ENCODE measurements at regions not wholly inside any gene's neighbourhood (a gene's known extent, or its start where the extent isn't known, plus 50 kb on each side); places are given as distances from the start of the nearest gene placed in this dataset.

GRCh38 chr17:71764505-71764904 is 356.3 kb upstream of the SOX9 start:
- no peak for TF ChIP-seq NR2C2 (CRISPR knock-in tag; IDR thresholded peaks at IDR 0.05)
- TF ChIP-seq, protein P1, sequence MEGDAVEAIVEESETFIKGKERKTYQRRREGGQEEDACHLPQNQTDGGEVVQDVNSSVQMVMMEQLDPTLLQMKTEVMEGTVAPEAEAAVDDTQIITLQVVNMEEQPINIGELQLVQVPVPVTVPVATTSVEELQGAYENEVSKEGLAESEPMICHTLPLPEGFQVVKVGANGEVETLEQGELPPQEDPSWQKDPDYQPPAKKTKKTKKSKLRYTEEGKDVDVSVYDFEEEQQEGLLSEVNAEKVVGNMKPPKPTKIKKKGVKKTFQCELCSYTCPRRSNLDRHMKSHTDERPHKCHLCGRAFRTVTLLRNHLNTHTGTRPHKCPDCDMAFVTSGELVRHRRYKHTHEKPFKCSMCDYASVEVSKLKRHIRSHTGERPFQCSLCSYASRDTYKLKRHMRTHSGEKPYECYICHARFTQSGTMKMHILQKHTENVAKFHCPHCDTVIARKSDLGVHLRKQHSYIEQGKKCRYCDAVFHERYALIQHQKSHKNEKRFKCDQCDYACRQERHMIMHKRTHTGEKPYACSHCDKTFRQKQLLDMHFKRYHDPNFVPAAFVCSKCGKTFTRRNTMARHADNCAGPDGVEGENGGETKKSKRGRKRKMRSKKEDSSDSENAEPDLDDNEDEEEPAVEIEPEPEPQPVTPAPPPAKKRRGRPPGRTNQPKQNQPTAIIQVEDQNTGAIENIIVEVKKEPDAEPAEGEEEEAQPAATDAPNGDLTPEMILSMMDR (IDR thresholded peaks at IDR 0.05) = 0 out of 2 replicates have a peak, but pooled peaks have one; percentile 46
